NCI-H2107 treated with DMSO at 0.1 percent for 48 hours (cell line): ENCODE measurements at regions not wholly inside any gene's neighbourhood (a gene's known extent, or its start where the extent isn't known, plus 50 kb on each side); places are given as distances from the start of the nearest gene placed in this dataset.
"Not testable (repeated sequence)": the region's sequence is repeated elsewhere in the genome, so short reads cannot be mapped to it uniquely, and the experiment has no call there.

Source experiments
- DNase-seq: peaks from one replicate; lab custom pipeline; 2025; ENCODE audit not compliant: unreplicated experiment; lab: John Stamatoyannopoulos, UW

GRCh38 chr6:4677011-4677750, 99.0 kb upstream of the CDYL start:
- DNase-seq = no peak

GRCh38 chr6:4676016-4676415, 100.2 kb upstream of the CDYL start:
- no peak for DNase-seq

GRCh38 chr6:4675121-4675520, 101.1 kb upstream of the CDYL start:
- no peak for DNase-seq

GRCh38 chr6:4673861-4674260, 102.3 kb upstream of the CDYL start:
- DNase-seq = no peak

- no peak for DNase-seq
Observed at GRCh38 chr6:4672772-4673171, 103.4 kb upstream of the CDYL start.

- no peak for DNase-seq
Observed at GRCh38 chr6:4671587-4672115, 104.6 kb upstream of the CDYL start.

GRCh38 chr6:4670824-4671409, 105.3 kb upstream of the CDYL start:
- DNase-seq = no peak

GRCh38 chr6:4670290-4670689, 105.9 kb upstream of the CDYL start:
- no peak for DNase-seq

- DNase-seq = no peak
Observed at GRCh38 chr6:4668271-4669179, 107.7 kb upstream of the CDYL start.

- DNase-seq = no peak
Observed at GRCh38 chr6:4667591-4667990, 108.6 kb upstream of the CDYL start.

- DNase-seq = no peak
Observed at GRCh38 chr6:4666886-4667513, 109.2 kb upstream of the CDYL start.

GRCh38 chr6:4665489-4666417, 110.5 kb upstream of the CDYL start:
- peak; percentile 4 for DNase-seq

- peak; percentile 3 for DNase-seq
Observed at GRCh38 chr6:4664911-4665310, 111.3 kb upstream of the CDYL start.

GRCh38 chr6:4664117-4664626, 112.0 kb upstream of the CDYL start:
- DNase-seq = no peak

GRCh38 chr6:4662886-4663285, 113.3 kb upstream of the CDYL start:
- no peak for DNase-seq

- DNase-seq = no peak
Observed at GRCh38 chr6:4661391-4661790, 114.8 kb upstream of the CDYL start.

GRCh38 chr6:4660377-4661321, 115.6 kb upstream of the CDYL start:
- DNase-seq = no peak

- DNase-seq = not testable (repeated sequence)
Observed at GRCh38 chr6:4659719-4660118, 116.5 kb upstream of the CDYL start.

GRCh38 chr6:4658486-4658885, 117.7 kb upstream of the CDYL start:
- DNase-seq = no peak
